Upper lobe of left lung (tissue), 6 donors: ENCODE measurements at regions not wholly inside any gene's neighbourhood (a gene's known extent, or its start where the extent isn't known, plus 50 kb on each side); places are given as distances from the start of the nearest gene placed in this dataset.

Source experiments
- ATAC-seq, 2 donors: fragments of 200-7000 bp; cut with Tn5 transposase; one replicate each; pipeline ENCODE4 v1.9.1; 2022; ENCODE audit warnings: mild to moderate bottlenecking in 2 of 2, moderate library complexity in 2 of 2; ENCODE audit not compliant: low FRiP score in 2 of 2
- DNase-seq, 2 donors: peaks; one replicate each; pipeline ENCODE4 v3.0.0-alpha.2; 2019 to 2020
- H3K27ac ChIP-seq, 4 donors: fragments of 200-600 bp; sonication (generic); one replicate each; pipeline ENCODE4 v1.5.1; 2016 to 2019
- H3K27me3 ChIP-seq, 4 donors: fragments of 200-600 bp; sonication (generic); one replicate each; pipeline ENCODE4 v1.5.1; 2017 to 2019
- H3K36me3 ChIP-seq, 4 donors: fragments of 200-600 bp; sonication (generic); one replicate each; pipeline ENCODE4 v1.5.1; 2016 to 2019
- H3K4me1 ChIP-seq, 4 donors: fragments of 200-600 bp; sonication (generic); one replicate each; pipeline ENCODE4 v1.5.1; 2018 to 2019
- H3K4me3 ChIP-seq, 4 donors: fragments of 200-600 bp; sonication (generic); one replicate each; pipeline ENCODE4 v1.5.1; 2017 to 2019; ENCODE audit warnings: mild to moderate bottlenecking in 2 of 4, moderate library complexity in 1 of 4
- H3K9me3 ChIP-seq, 4 donors: fragments of 200-600 bp; sonication (generic); one replicate each; pipeline ENCODE4 v1.5.1; 2018 to 2019
- EP300 ChIP-seq, 4 donors: sonication (generic); formaldehyde crosslinking; IDR thresholded peaks; one replicate each; pipeline ENCODE4 v1.5.1; 2017; ENCODE audit warnings: antibody characterized with exemption in 4 of 4, control low read depth in 2 of 4
- POLR2A ChIP-seq, 4 donors: fragments of 450-650 bp; IDR thresholded peaks; one replicate each; pipeline ENCODE4 v1.5.1; 2016 to 2017; ENCODE audit warnings: antibody characterized with exemption in 4 of 4, mild to moderate bottlenecking in 2 of 4
- POLR2AphosphoS5 ChIP-seq, 2 donors: sonication (generic); formaldehyde crosslinking; IDR thresholded peaks; one replicate each; pipeline ENCODE4 v1.5.1; 2017; ENCODE audit warnings: antibody characterized with exemption in 2 of 2
- WGBS, 2 donors: methylation state at CpG; one replicate each; pipeline ENCODE4 v1.1.5; 2017 to 2018; 5-methylcytosine and 5-hydroxymethylcytosine counted together
- TF ChIP-seq, protein P1 (sequence below), 6 experiments: fragments of 450-650 bp in 4 of 6; fragments of 200-600 bp in 2 of 6; sonication (generic) in 2 of 6; IDR thresholded peaks; one replicate each; pipeline ENCODE4 v1.5.1; 2016 to 2019; ENCODE audit warnings: antibody characterized with exemption in 6 of 6
- donor health status: DM: no; HTN: no; CAD: no; lungs with moderate emphysema.
- donor health status: DM: no; HTN: yes; CAD: no; lungs with severe emphysema.

DNA sequence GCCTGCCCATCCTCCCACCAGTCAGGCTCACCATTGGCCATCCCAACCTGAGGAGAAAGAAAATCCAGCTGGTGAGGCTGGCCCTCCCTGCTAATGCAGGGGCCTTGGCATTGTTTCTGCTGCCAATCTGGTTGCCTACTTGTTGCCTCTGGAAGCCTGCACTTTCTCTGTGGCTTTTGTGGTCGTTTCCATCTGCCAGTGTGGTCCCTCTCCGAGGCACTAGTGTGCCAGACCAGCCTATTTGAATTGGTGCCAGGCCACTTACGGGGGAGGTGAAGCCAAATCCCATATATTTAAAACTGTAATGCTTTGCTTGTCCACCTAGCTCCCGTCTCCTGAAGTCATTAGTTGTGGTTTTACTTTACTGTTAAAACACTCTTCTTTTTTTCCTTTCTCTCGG is 213.4 kb upstream of the ADAMTSL1 start:
- Histone ChIP-seq H3K4me3 (no peak overlapping the region), H3K27ac (no peak overlapping the region), H3K9me3 (no peaks in the 10 kb centered on the region), H3K4me1 (no peaks in the 10 kb centered on the region), H3K36me3 (no peaks in the 10 kb centered on the region), H3K27me3 (no peaks in the 10 kb centered on the region)
- ATAC-seq (no peak), DNase-seq (no peak)
- TF ChIP-seq, protein P1, sequence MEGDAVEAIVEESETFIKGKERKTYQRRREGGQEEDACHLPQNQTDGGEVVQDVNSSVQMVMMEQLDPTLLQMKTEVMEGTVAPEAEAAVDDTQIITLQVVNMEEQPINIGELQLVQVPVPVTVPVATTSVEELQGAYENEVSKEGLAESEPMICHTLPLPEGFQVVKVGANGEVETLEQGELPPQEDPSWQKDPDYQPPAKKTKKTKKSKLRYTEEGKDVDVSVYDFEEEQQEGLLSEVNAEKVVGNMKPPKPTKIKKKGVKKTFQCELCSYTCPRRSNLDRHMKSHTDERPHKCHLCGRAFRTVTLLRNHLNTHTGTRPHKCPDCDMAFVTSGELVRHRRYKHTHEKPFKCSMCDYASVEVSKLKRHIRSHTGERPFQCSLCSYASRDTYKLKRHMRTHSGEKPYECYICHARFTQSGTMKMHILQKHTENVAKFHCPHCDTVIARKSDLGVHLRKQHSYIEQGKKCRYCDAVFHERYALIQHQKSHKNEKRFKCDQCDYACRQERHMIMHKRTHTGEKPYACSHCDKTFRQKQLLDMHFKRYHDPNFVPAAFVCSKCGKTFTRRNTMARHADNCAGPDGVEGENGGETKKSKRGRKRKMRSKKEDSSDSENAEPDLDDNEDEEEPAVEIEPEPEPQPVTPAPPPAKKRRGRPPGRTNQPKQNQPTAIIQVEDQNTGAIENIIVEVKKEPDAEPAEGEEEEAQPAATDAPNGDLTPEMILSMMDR (IDR thresholded peaks at IDR 0.05) = no peak
- no peak for TF ChIP-seq POLR2A (IDR thresholded peaks at IDR 0.05)
- TF ChIP-seq POLR2AphosphoS5 (IDR thresholded peaks at IDR 0.05) = no peak
- TF ChIP-seq EP300 (IDR thresholded peaks at IDR 0.05) = no peak
- 33 to 66% methylated on average over 5 of the region's 5 CpGs for WGBS, 2 donors

DNA sequence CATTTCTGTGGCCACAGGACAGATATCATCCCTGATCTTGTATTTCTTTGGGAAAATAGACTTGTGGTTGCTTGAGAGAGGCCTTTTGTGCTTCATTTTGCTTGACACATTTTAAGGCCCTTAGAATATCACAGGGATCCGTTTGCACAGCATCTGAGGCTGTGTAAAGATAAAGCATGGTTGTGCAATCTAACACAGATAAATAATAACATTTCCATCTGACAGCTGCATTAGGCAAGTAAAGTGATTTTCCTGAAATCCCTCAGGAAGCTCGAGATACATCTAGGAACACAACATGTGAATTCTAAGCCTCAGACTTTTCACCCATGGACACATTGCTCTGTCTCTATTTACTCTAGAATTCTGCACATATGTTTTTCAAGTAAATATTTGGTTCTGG is 212.8 kb upstream of the ADAMTSL1 start:
- WGBS, 2 donors = 46 to 75% methylated on average over 2 of the region's 2 CpGs
- H3K4me1 ChIP-seq = no peaks in the 10 kb centered on the region
- H3K4me3 ChIP-seq = no peak overlapping the region
- no peak overlapping the region for H3K27ac ChIP-seq
- ATAC-seq (no peak), DNase-seq (no peak)
- TF ChIP-seq POLR2A (IDR thresholded peaks at IDR 0.05) = no peak
- no peaks in the 10 kb centered on the region for H3K36me3 ChIP-seq
- H3K27me3 ChIP-seq = no peaks in the 10 kb centered on the region
- H3K9me3 ChIP-seq = no peaks in the 10 kb centered on the region

DNA sequence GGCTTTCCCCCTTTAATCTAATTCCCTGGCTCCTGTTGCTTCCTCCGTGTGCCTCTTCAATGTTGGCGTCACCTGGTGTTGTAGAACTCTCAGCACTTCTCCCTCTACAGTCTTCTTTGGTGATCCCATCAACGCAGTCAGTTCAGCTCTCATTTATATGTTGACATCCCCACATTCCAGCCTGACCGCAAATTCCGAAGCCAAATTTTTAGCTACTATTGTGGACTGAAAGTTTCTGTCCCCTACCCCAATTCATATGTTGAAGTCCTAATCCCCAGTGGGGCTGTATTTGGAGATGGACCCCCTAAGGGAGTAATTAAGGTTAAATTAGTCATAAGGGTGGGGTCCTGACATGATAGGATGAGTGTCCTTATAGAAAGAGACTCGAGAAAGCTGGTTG is 210.6 kb upstream of the ADAMTSL1 start:
- H3K36me3 ChIP-seq = no peaks in the 10 kb centered on the region
- no peaks in the 10 kb centered on the region for H3K4me1 ChIP-seq
- H3K27me3 ChIP-seq = no peaks in the 10 kb centered on the region
- DNase-seq = no peak
- 84 to 86% methylated on average over 6 of the region's 6 CpGs for WGBS, 2 donors
- H3K9me3 ChIP-seq = no peaks in the 10 kb centered on the region
- TF ChIP-seq EP300 (IDR thresholded peaks at IDR 0.05) (no peak), POLR2AphosphoS5 (IDR thresholded peaks at IDR 0.05) (no peak), POLR2A (IDR thresholded peaks at IDR 0.05) (no peak)
- no peak overlapping the region for H3K4me3 ChIP-seq
- no peak overlapping the region for H3K27ac ChIP-seq
- no peak for ATAC-seq

DNA sequence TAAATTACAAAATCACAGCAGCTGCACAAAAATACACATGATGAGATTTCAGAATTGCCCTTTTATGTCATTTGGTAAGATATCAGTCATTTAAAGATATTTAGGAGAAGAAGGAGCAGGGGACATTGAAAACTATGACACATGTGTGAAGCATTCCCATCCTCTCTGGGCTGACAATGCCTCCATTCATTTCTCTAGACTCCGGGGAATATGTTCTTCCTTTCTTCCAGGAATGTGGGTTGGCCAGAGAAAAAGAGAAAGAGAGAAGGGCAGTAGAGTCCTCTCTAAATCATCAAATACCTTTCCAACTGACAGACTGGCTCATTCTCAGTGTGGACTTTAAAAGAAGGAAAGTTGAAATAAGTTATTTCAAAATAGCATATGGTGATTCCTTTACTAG is 205.6 kb upstream of the ADAMTSL1 start:
- Histone ChIP-seq H3K9me3 (no peaks in the 10 kb centered on the region), H3K27ac (no peak overlapping the region), H3K27me3 (no peaks in the 10 kb centered on the region), H3K36me3 (no peaks in the 10 kb centered on the region), H3K4me1 (no peaks in the 10 kb centered on the region), H3K4me3 (no peak overlapping the region)
- 42 to 75% methylated on average over 1 of the region's 1 CpG for WGBS, 2 donors
- TF ChIP-seq POLR2A (IDR thresholded peaks at IDR 0.05) (no peak), POLR2AphosphoS5 (IDR thresholded peaks at IDR 0.05) (no peak), EP300 (IDR thresholded peaks at IDR 0.05) (no peak)
- TF ChIP-seq, protein P1 (IDR thresholded peaks at IDR 0.05) = no peak
- DNase-seq (no peak), ATAC-seq (peak in 1 of 2 donors; percentile 53)

DNA sequence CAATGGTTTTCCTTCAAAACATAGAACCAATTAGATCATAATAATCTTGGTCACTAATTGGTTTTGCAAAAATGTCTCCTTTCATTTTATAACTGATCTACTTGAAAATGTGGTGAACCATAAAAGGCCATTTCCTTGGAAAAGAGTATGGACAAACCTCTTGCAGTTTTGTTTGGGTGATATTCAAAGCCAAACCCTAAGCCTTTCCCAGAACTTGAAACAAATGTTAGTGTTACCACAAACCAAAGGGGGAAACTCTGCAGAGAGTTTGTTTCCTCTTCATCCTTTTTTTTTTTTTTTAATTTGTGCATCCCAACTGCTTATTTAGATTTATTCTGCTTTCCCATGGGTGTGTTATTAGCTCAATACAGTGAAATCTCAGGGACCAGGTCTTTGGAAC is 204.4 kb upstream of the ADAMTSL1 start:
- DNase-seq = no peak
- no peak overlapping the region for H3K4me3 ChIP-seq

DNA sequence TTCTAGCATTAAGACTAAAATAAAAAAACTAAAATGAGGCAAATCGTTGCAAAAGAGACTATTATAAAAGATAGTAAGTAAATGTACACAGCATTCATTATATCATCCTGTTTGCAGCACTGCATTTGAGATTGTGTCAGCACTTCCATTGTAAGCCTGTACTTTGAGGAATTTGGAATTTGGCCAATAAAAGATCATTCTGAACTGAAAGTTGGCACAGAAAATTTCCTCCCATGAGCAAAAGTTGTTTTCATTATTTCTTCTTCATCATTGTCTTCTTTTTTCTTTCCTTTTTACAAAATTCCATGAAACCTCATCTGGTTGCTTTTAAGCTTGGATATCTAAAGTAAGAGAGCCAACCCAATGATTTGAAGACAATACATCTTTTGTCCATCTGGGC is 199.3 kb upstream of the ADAMTSL1 start:
- DNase-seq (no peak), ATAC-seq (no peak)
- Histone ChIP-seq H3K9me3 (peaks cover 0 to 3% (median 0%) of the 10 kb centered on the region in 4 donors), H3K36me3 (no peaks in the 10 kb centered on the region), H3K27ac (no peak overlapping the region), H3K4me3 (no peak overlapping the region), H3K27me3 (no peaks in the 10 kb centered on the region), H3K4me1 (no peaks in the 10 kb centered on the region)
- 20 to 27% methylated on average over 1 of the region's 1 CpG for WGBS, 2 donors
- TF ChIP-seq POLR2A (IDR thresholded peaks at IDR 0.05) = no peak
- TF ChIP-seq EP300 (IDR thresholded peaks at IDR 0.05) = no peak
- TF ChIP-seq, protein P1 (IDR thresholded peaks at IDR 0.05) = no peak
- TF ChIP-seq POLR2AphosphoS5 (IDR thresholded peaks at IDR 0.05) = no peak

More for the DNA sequence above, 204.4 kb upstream of the ADAMTSL1 start:
- Histone ChIP-seq H3K36me3 (no peaks in the 10 kb centered on the region), H3K27me3 (no peaks in the 10 kb centered on the region), H3K4me1 (no peaks in the 10 kb centered on the region), H3K27ac (no peak overlapping the region), H3K9me3 (no peaks in the 10 kb centered on the region)
- ATAC-seq = no peak
- TF ChIP-seq EP300 (IDR thresholded peaks at IDR 0.05) (no peak), POLR2A (IDR thresholded peaks at IDR 0.05) (no peak), POLR2AphosphoS5 (IDR thresholded peaks at IDR 0.05) (no peak)
- TF ChIP-seq, protein P1 (IDR thresholded peaks at IDR 0.05) = no peak
